HG03025 (cell line): ENCODE measurements at regions not wholly inside any gene's neighbourhood (a gene's known extent, or its start where the extent isn't known, plus 50 kb on each side); places are given as distances from the start of the nearest gene placed in this dataset.
"Not testable (repeated sequence)": the region's sequence is repeated elsewhere in the genome, so short reads cannot be mapped to it uniquely, and the experiment has no call there.

Source experiments
- ATAC-seq: cut with Tn5 transposase; IDR thresholded peaks from one replicate; pipeline ENCODE4 v1.9.1; 2021; ENCODE audit warnings: mild to moderate bottlenecking, moderate library complexity; ENCODE audit not compliant: unreplicated experiment, low FRiP score

- ATAC-seq, result no peak
These were observed 488.4 kb downstream of the PREX1 start for GRCh38 chr20:48339190-48339985.

GRCh38 chr20:48338717-48339116, 489.1 kb downstream of the PREX1 start:
- no peak for ATAC-seq

- ATAC-seq, result no peak
These were observed 491.2 kb downstream of the PREX1 start for GRCh38 chr20:48336597-48336996.

- no peak for ATAC-seq
These were observed 492.3 kb downstream of the PREX1 start for GRCh38 chr20:48335308-48336050.

GRCh38 chr20:48333707-48334106, 494.1 kb downstream of the PREX1 start:
- ATAC-seq, result no peak

- no peak for ATAC-seq
These were observed 495.2 kb downstream of the PREX1 start for GRCh38 chr20:48332555-48332954.

- no peak for ATAC-seq
These were observed 496.1 kb downstream of the PREX1 start for GRCh38 chr20:48331518-48332286.

GRCh38 chr20:48329676-48330664, 497.8 kb downstream of the PREX1 start:
- ATAC-seq, result no peak

- no peak for ATAC-seq
These were observed 498.7 kb downstream of the PREX1 start for GRCh38 chr20:48329031-48329615.

GRCh38 chr20:48327848-48328247, 500.0 kb downstream of the PREX1 start:
- not testable (repeated sequence) for ATAC-seq

GRCh38 chr20:48326868-48327267, 500.9 kb downstream of the PREX1 start:
- ATAC-seq, result no peak

- ATAC-seq, result no peak
These were observed 501.4 kb downstream of the PREX1 start for GRCh38 chr20:48326434-48326691.

GRCh38 chr20:48325656-48326433, 502.0 kb downstream of the PREX1 start:
- no peak for ATAC-seq

GRCh38 chr20:48324744-48325143, 503.1 kb downstream of the PREX1 start:
- ATAC-seq, result no peak

GRCh38 chr20:48321271-48321670, 506.5 kb downstream of the PREX1 start:
- ATAC-seq, result no peak

- no peak for ATAC-seq
These were observed 507.7 kb downstream of the PREX1 start for GRCh38 chr20:48319943-48320584.

- ATAC-seq, result no peak
These were observed 510.2 kb downstream of the PREX1 start for GRCh38 chr20:48317578-48317977.

- no peak for ATAC-seq
These were observed 512.7 kb downstream of the PREX1 start for GRCh38 chr20:48314925-48315592.
